Heart right ventricle (tissue), 16 donors: ENCODE measurements at regions not wholly inside any gene's neighbourhood (a gene's known extent, or its start where the extent isn't known, plus 50 kb on each side); places are given as distances from the start of the nearest gene placed in this dataset.

Experiments
- ATAC-seq, 8 donors: fragments of 200-7000 bp; cut with Tn5 transposase; one replicate each; pipeline ENCODE4 v1.9.1; 2020; ENCODE audit warnings: mild to moderate bottlenecking in 8 of 8, moderate library complexity in 8 of 8, moderate number of reproducible peaks in 1 of 8
- DNase-seq, 2 donors: peaks; one replicate each; pipeline ENCODE4 v3.0.0-alpha.2; 2020
- H3K27ac ChIP-seq, 10 donors: fragments of 200-600 bp; sonication (generic) in 2 of 10; one replicate each; pipeline versions ENCODE4 v1.5.0 to v1.8.0; 2020 to 2022; ENCODE audit warnings: mild to moderate bottlenecking in 3 of 10
- H3K27me3 ChIP-seq, 7 donors: fragments of 200-600 bp; one replicate each; pipeline ENCODE4 v1.8.0; 2021 to 2022; ENCODE audit warnings: mild to moderate bottlenecking in 2 of 7
- H3K36me3 ChIP-seq, 9 donors: fragments of 200-600 bp; sonication (generic) in 1 of 9; one replicate each; pipeline versions ENCODE4 v1.5.0 to v1.8.0; 2020 to 2022; ENCODE audit warnings: mild to moderate bottlenecking in 2 of 9
- H3K4me1 ChIP-seq, 9 donors: fragments of 200-600 bp; sonication (generic) in 1 of 9; one replicate each; pipeline versions ENCODE4 v1.5.0 to v1.8.0; 2020 to 2022; ENCODE audit warnings: mild to moderate bottlenecking in 4 of 9
- H3K4me3 ChIP-seq, 10 donors: fragments of 200-600 bp; sonication (generic) in 2 of 10; one replicate each; pipeline versions ENCODE4 v1.5.0 to v1.8.0; 2020 to 2022; ENCODE audit warnings: mild to moderate bottlenecking in 7 of 10, moderate library complexity in 2 of 10
- H3K9me3 ChIP-seq, 11 donors: fragments of 200-600 bp in 10 of 11; sonication (generic) in 2 of 11; one replicate each; pipeline versions ENCODE4 v1.5.0 to v1.8.0; 2013 to 2022; ENCODE audit warnings: mild to moderate bottlenecking in 2 of 11, control low read depth in 1 of 11, moderate library complexity in 1 of 11
- CTCF ChIP-seq, 9 donors: fragments of 200-600 bp; sonication (generic) in 2 of 9; IDR thresholded peaks; one replicate each; pipeline versions ENCODE4 v1.5.0 to v1.8.0; 2021 to 2022; ENCODE audit warnings: antibody characterized with exemption in 9 of 9, mild to moderate bottlenecking in 5 of 9, moderate library complexity in 1 of 9
- WGBS, 2 donors: extraction: QIAGEN DNeasy Blood & Tissue Kit; methylation state at CpG; one replicate each; pipeline ENCODE4 v1.1.7; 2013; ENCODE audit warnings: inconsistent platforms in 1 of 2; 5-methylcytosine and 5-hydroxymethylcytosine counted together
- intact Hi-C, 10 donors: fragments of 100-400 bp; cut with DNase I; formaldehyde crosslinking; loops; one replicate each; pipeline versions ENCODE4 v1.11.1 to v1.14.2; 2022
- donor health status: Arrhythmogenic right ventricular cardiomyopathy.
- donor health status: ischemic (EF 13 %, LVEDD 7.1; RV severe dilation, severe dysfunction).
- donor health status: healthy with polysubstance abuse.
- donor health status: DM: no; HTN: yes; CAD: no.
- donor health status: DM: no; HTN: no; CAD: no.
- donor health status: ischemic (EF 25% LVEDD 6.9; RV normal size, moderate dysfunction).
- donor health status: ischemic (EF 25% LVEDD 5.7; RV mildly dilated, moderate dysfunction).
- donor health status: healthy.
- donor health status: DM: yes; HTN: yes; CAD: no.
- donor health status: Ischemic cardiomyopathy.
- donor health status: ischemic (EF 35%, LVEDD 5.7; RV mildly dilated, moderate dysfunction).
- donor health status: nonischemic (EF 11% LVEDD 7.7; RV severe dilation, severe dysfunction).
- donor health status: DM: yes; HTN: yes; CAD: no.
- donor health status: PGD.
- donor health status: ischemic (EF 29% LVEDD 5.4; RV normal size, mild dysfunction).
- donor health status: nonischemic (EF 23%, LVEDD 6.1; RV moderate dilation, normal function).

DNA sequence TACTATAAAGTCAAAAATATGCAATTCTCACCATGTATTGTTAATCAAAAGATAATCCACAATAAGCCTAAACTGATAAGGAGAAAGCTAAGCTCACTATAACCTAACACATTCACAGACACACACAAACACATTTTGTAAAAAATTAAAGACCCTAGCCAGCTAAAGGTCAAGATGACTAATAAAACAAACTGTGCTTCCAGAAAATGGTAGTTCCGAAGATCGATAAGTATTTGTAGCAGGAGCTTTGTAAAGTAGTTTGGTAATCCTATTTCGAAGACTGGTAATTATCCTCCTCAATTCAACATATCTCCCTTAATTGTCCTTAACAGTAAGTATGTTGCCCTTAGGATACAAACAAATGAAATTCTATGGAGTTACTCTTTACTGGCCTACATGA, 62.9 kb upstream of the CHMP2B start:
- H3K4me3 ChIP-seq: no peak overlapping the region
- H3K27ac ChIP-seq: no peak overlapping the region
- intact Hi-C loops: loop anchor here in 1 of 10 donors (10.0 kb wide), 1 partner anchor 389 kb away; no protein-coding TSS in a partner anchor
- peaks cover 0 to 7% (median 0%) of the 10 kb centered on the region in 7 donors for H3K27me3 ChIP-seq
- no peaks in the 10 kb centered on the region for H3K36me3 ChIP-seq
- no peak for ATAC-seq
- H3K9me3 ChIP-seq: peaks cover 0 to 4% (median 0%) of the 10 kb centered on the region in 11 donors
- H3K4me1 ChIP-seq: peaks cover 0 to 3% (median 0%) of the 10 kb centered on the region in 9 donors
- DNase-seq: no peak
- no peak for TF ChIP-seq CTCF (IDR thresholded peaks at IDR 0.05)
- WGBS, 2 donors: 94 to 96% methylated on average over 3 of the region's 3 CpGs

- intact Hi-C loops: loop anchor here in 1 of 10 donors (10.0 kb wide), 1 partner anchor 387 kb away; no protein-coding TSS in a partner anchor
- no peak for TF ChIP-seq CTCF (IDR thresholded peaks at IDR 0.05)
- H3K27ac ChIP-seq: no peak overlapping the region
- ATAC-seq (no peak), DNase-seq (no peak)
- H3K9me3 ChIP-seq: peaks cover 0 to 4% (median 0%) of the 10 kb centered on the region in 11 donors
- no peaks in the 10 kb centered on the region for H3K4me1 ChIP-seq
- 63 to 66% methylated on average over 3 of the region's 3 CpGs for WGBS, 2 donors
- no peak overlapping the region for H3K4me3 ChIP-seq
- peaks cover 0 to 5% (median 0%) of the 10 kb centered on the region in 7 donors for H3K27me3 ChIP-seq
- H3K36me3 ChIP-seq: no peaks in the 10 kb centered on the region
Observed at GRCh38 chr3:87161851-87162250, 65.3 kb upstream of the CHMP2B start.

DNA sequence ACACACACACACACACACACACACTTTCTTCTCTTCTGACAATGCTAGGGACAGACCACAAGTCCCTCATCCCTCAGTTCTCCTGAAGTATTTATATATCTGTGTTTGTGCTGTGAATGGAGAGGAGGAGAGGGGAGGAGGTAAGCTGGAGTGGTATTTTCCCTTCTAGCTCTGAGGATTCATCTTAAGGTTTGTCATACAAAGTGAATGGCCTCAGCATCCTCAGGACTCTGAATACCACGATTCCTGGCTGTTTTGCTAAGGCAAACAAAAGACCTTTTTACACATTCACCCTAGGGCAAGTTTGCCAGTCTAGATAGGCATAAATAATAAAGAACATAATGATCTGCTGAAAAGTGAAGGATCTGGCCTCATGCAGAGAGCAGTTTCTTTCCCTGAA, 65.7 kb upstream of the CHMP2B start:
- Histone ChIP-seq H3K36me3 (no peaks in the 10 kb centered on the region), H3K4me3 (no peak overlapping the region), H3K27ac (no peak overlapping the region), H3K4me1 (no peaks in the 10 kb centered on the region), H3K9me3 (peaks cover 0 to 4% (median 0%) of the 10 kb centered on the region in 11 donors), H3K27me3 (peaks cover 0 to 5% (median 0%) of the 10 kb centered on the region in 7 donors)
- no peak for ATAC-seq
- WGBS, 2 donors: 30 to 55% methylated on average over 1 of the region's 1 CpG
- DNase-seq: no peak
- TF ChIP-seq CTCF (IDR thresholded peaks at IDR 0.05): no peak
- intact Hi-C loops: loop anchor here in 1 of 10 donors (10.0 kb wide), 1 partner anchor 387 kb away; no protein-coding TSS in a partner anchor

- H3K4me1 ChIP-seq: no peaks in the 10 kb centered on the region
- TF ChIP-seq CTCF (IDR thresholded peaks at IDR 0.05): no peak
- intact Hi-C loops: loop anchor here in 1 of 10 donors (10.0 kb wide), 1 partner anchor 386 kb away; no protein-coding TSS in a partner anchor
- no peaks in the 10 kb centered on the region for H3K36me3 ChIP-seq
- H3K27ac ChIP-seq: no peak overlapping the region
- peaks cover 0 to 5% (median 0%) of the 10 kb centered on the region in 7 donors for H3K27me3 ChIP-seq
- no peak for ATAC-seq
- no peak for DNase-seq
- WGBS, 2 donors: 45 to 48% methylated on average over 3 of the region's 3 CpGs
- H3K4me3 ChIP-seq: no peak overlapping the region
- H3K9me3 ChIP-seq: peaks cover 0 to 2% (median 0%) of the 10 kb centered on the region in 11 donors
Observed at GRCh38 chr3:87161013-87161412, 66.1 kb upstream of the CHMP2B start.
